ENCODE measurements at regions not wholly inside any gene's neighbourhood (a gene's known extent, or its start where the extent isn't known, plus 50 kb on each side); places are given as distances from the start of the nearest gene placed in this dataset.

GRCh38 chr12:17511369-17511768, 578.6 kb downstream of the RERGL start:
- no peak overlapping the region for H3K4me3 ChIP-seq
- H3K4me1 ChIP-seq (ENCODE audit: control insufficient read depth in 1 of 2, low read depth in 2 of 2) = no peaks in the 10 kb centered on the region
- H3K9me3 ChIP-seq = no peaks in the 10 kb centered on the region
- no peak overlapping the region for H3K27ac ChIP-seq
- no peak for DNase-seq (ENCODE audit: low spot score)
- no peak for ATAC-seq (ENCODE audit: insufficient number of reproducible peaks, low FRiP score, low read depth)
- no peak for TF ChIP-seq CTCF (IDR thresholded peaks at IDR 0.05)
- H3K36me3 ChIP-seq = no peaks in the 10 kb centered on the region
- no peaks in the 10 kb centered on the region for H3K27me3 ChIP-seq (replicated peaks; ENCODE audit: insufficient read depth)

- no peaks in the 10 kb centered on the region for H3K27me3 ChIP-seq (replicated peaks; ENCODE audit: insufficient read depth)
- no peak overlapping the region for H3K27ac ChIP-seq
- DNase-seq (ENCODE audit: low spot score) (no peak), ATAC-seq (ENCODE audit: insufficient number of reproducible peaks, low FRiP score, low read depth) (no peak)
- H3K9me3 ChIP-seq = no peaks in the 10 kb centered on the region
- H3K4me3 ChIP-seq = no peak overlapping the region
- H3K4me1 ChIP-seq (ENCODE audit: control insufficient read depth in 1 of 2, low read depth in 2 of 2) = no peaks in the 10 kb centered on the region
- H3K36me3 ChIP-seq = no peaks in the 10 kb centered on the region
- TF ChIP-seq CTCF (IDR thresholded peaks at IDR 0.05) = no peak
Observed at GRCh38 chr12:17507336-17507735, 582.7 kb downstream of the RERGL start.

GRCh38 chr12:17503742-17504141, 586.3 kb downstream of the RERGL start:
- no peaks in the 10 kb centered on the region for H3K27me3 ChIP-seq (replicated peaks; ENCODE audit: insufficient read depth)
- no peak for TF ChIP-seq CTCF (IDR thresholded peaks at IDR 0.05)
- DNase-seq (ENCODE audit: low spot score) (no peak), ATAC-seq (ENCODE audit: insufficient number of reproducible peaks, low FRiP score, low read depth) (no peak)
- no peak overlapping the region for H3K27ac ChIP-seq
- no peaks in the 10 kb centered on the region for H3K9me3 ChIP-seq
- H3K36me3 ChIP-seq = no peaks in the 10 kb centered on the region
- H3K4me3 ChIP-seq = no peak overlapping the region
- H3K4me1 ChIP-seq (ENCODE audit: control insufficient read depth in 1 of 2, low read depth in 2 of 2) = no peaks in the 10 kb centered on the region

- no peak overlapping the region for H3K4me3 ChIP-seq
- TF ChIP-seq CTCF (IDR thresholded peaks at IDR 0.05) = no peak
- no peak overlapping the region for H3K27ac ChIP-seq
- H3K27me3 ChIP-seq (replicated peaks; ENCODE audit: insufficient read depth) = no peaks in the 10 kb centered on the region
- H3K9me3 ChIP-seq = no peaks in the 10 kb centered on the region
- H3K4me1 ChIP-seq (ENCODE audit: control insufficient read depth in 1 of 2, low read depth in 2 of 2) = no peaks in the 10 kb centered on the region
- DNase-seq (ENCODE audit: low spot score) = no peak
- no peaks in the 10 kb centered on the region for H3K36me3 ChIP-seq
- no peak for ATAC-seq (ENCODE audit: insufficient number of reproducible peaks, low FRiP score, low read depth)
Observed at GRCh38 chr12:17489452-17489851, 600.5 kb downstream of the RERGL start.

GRCh38 chr12:17478908-17479673, 610.9 kb downstream of the RERGL start:
- H3K27me3 ChIP-seq (replicated peaks; ENCODE audit: insufficient read depth) = no peaks in the 10 kb centered on the region
- no peaks in the 10 kb centered on the region for H3K36me3 ChIP-seq
- no peaks in the 10 kb centered on the region for H3K4me1 ChIP-seq (ENCODE audit: control insufficient read depth in 1 of 2, low read depth in 2 of 2)
- H3K9me3 ChIP-seq = no peaks in the 10 kb centered on the region
- TF ChIP-seq CTCF (IDR thresholded peaks at IDR 0.05) = no peak
- ATAC-seq (ENCODE audit: insufficient number of reproducible peaks, low FRiP score, low read depth) (no peak), DNase-seq (ENCODE audit: low spot score) (no peak)
- H3K27ac ChIP-seq = no peak overlapping the region
- no peak overlapping the region for H3K4me3 ChIP-seq
